ENCODE measurements at regions not wholly inside any gene's neighbourhood (a gene's known extent, or its start where the extent isn't known, plus 50 kb on each side); places are given as distances from the start of the nearest gene placed in this dataset.

- no peak for DNase-seq
Measured at GRCh38 chr17:72414032-72414396, 293.2 kb downstream of the SOX9 start.

GRCh38 chr17:72414967-72415853, 294.4 kb downstream of the SOX9 start:
- no peak for DNase-seq

GRCh38 chr17:72416054-72416675, 295.3 kb downstream of the SOX9 start:
- no peak for DNase-seq

GRCh38 chr17:72416905-72417304, 296.1 kb downstream of the SOX9 start:
- no peak for DNase-seq

- no peak for DNase-seq
Measured at GRCh38 chr17:72417627-72418026, 296.8 kb downstream of the SOX9 start.

GRCh38 chr17:72419866-72420774, 299.3 kb downstream of the SOX9 start:
- DNase-seq = no peak

- DNase-seq = no peak
Measured at GRCh38 chr17:72420775-72421127, 299.9 kb downstream of the SOX9 start.

- no peak for DNase-seq
Measured at GRCh38 chr17:72421128-72422092, 300.6 kb downstream of the SOX9 start.

GRCh38 chr17:72422204-72422504, 301.3 kb downstream of the SOX9 start:
- DNase-seq = no peak

- DNase-seq = no peak
Measured at GRCh38 chr17:72422505-72423285, 301.9 kb downstream of the SOX9 start.

- DNase-seq = no peak
Measured at GRCh38 chr17:72423286-72423589, 302.4 kb downstream of the SOX9 start.

GRCh38 chr17:72423718-72424117, 302.9 kb downstream of the SOX9 start:
- DNase-seq = no peak

- no peak for DNase-seq
Measured at GRCh38 chr17:72424505-72425117, 303.8 kb downstream of the SOX9 start.

GRCh38 chr17:72425133-72425793, 304.4 kb downstream of the SOX9 start:
- DNase-seq = no peak

GRCh38 chr17:72425794-72426168, 305.0 kb downstream of the SOX9 start:
- DNase-seq = no peak

GRCh38 chr17:72426321-72426720, 305.5 kb downstream of the SOX9 start:
- DNase-seq = no peak

GRCh38 chr17:72426948-72427760, 306.3 kb downstream of the SOX9 start:
- DNase-seq = no peak

GRCh38 chr17:72427761-72428109, 306.9 kb downstream of the SOX9 start:
- no peak for DNase-seq

- no peak for DNase-seq
Measured at GRCh38 chr17:72429066-72429638, 308.3 kb downstream of the SOX9 start.

Measured in hindlimb muscle (tissue), 1 donor.